ENCODE measurements at regions not wholly inside any gene's neighbourhood (a gene's known extent, or its start where the extent isn't known, plus 50 kb on each side); places are given as distances from the start of the nearest gene placed in this dataset.

GRCh38 chr9:86655147-86655546 is 292.2 kb downstream of the GAS1 start:
- Histone ChIP-seq H3K79me2 (ENCODE audit: insufficient read depth, low read length) (no peaks in the 10 kb centered on the region), H4K20me1 (ENCODE audit: low read depth, low read length) (no peaks in the 10 kb centered on the region), H3K36me3 (ENCODE audit: low read length) (no peaks in the 10 kb centered on the region), H3K27ac (ENCODE audit: low read depth, low read length) (no peak overlapping the region), H3K9me2 (replicated peaks; ENCODE audit: insufficient read depth, low read length) (no peaks in the 10 kb centered on the region), H3F3A (ENCODE audit: insufficient read depth) (no peaks in the 10 kb centered on the region), H3K9ac (ENCODE audit: low read length) (no peak overlapping the region), H3K4me2 (ENCODE audit: low read depth, low read length, poor library complexity, severe bottlenecking) (no peak overlapping the region), H3K27me3 (ENCODE audit: low read length) (no peaks in the 10 kb centered on the region), H2AFZ (ENCODE audit: low read depth, low read length, severe bottlenecking) (no peak overlapping the region), H3K9me3 (ENCODE audit: insufficient read depth, low read length) (no peaks in the 10 kb centered on the region), H3K4me3 (ENCODE audit: insufficient read depth, low read length, poor library complexity, severe bottlenecking) (no peak overlapping the region)
- TF ChIP-seq EZH2phosphoT487 (conservative IDR thresholded peaks at IDR 0.05; ENCODE audit: low read length) (no peak), CTCF (IDR thresholded peaks at IDR 0.05; ENCODE audit: insufficient read depth, low read length, poor library complexity, severe bottlenecking) (no peak)

- H3K36me3 ChIP-seq (ENCODE audit: low read length): no peaks in the 10 kb centered on the region
- TF ChIP-seq CTCF (IDR thresholded peaks at IDR 0.05; ENCODE audit: insufficient read depth, low read length, poor library complexity, severe bottlenecking): no peak
- no peak for TF ChIP-seq EZH2phosphoT487 (conservative IDR thresholded peaks at IDR 0.05; ENCODE audit: low read length)
- no peak overlapping the region for H2AFZ ChIP-seq (ENCODE audit: low read depth, low read length, severe bottlenecking)
- no peak overlapping the region for H3K4me2 ChIP-seq (ENCODE audit: low read depth, low read length, poor library complexity, severe bottlenecking)
- H4K20me1 ChIP-seq (ENCODE audit: low read depth, low read length): no peaks in the 10 kb centered on the region
- no peaks in the 10 kb centered on the region for H3K9me3 ChIP-seq (ENCODE audit: insufficient read depth, low read length)
- H3K9ac ChIP-seq (ENCODE audit: low read length): no peak overlapping the region
- H3K79me2 ChIP-seq (ENCODE audit: insufficient read depth, low read length): no peaks in the 10 kb centered on the region
- H3K4me3 ChIP-seq (ENCODE audit: insufficient read depth, low read length, poor library complexity, severe bottlenecking): no peak overlapping the region
- H3K27ac ChIP-seq (ENCODE audit: low read depth, low read length): no peak overlapping the region
- no peaks in the 10 kb centered on the region for H3K27me3 ChIP-seq (ENCODE audit: low read length)
- H3K9me2 ChIP-seq (replicated peaks; ENCODE audit: insufficient read depth, low read length): no peaks in the 10 kb centered on the region
- H3F3A ChIP-seq (ENCODE audit: insufficient read depth): no peaks in the 10 kb centered on the region
Observed at GRCh38 chr9:86653466-86653865, 293.8 kb downstream of the GAS1 start.

- no peak overlapping the region for H2AFZ ChIP-seq (ENCODE audit: low read depth, low read length, severe bottlenecking)
- TF ChIP-seq EZH2phosphoT487 (conservative IDR thresholded peaks at IDR 0.05; ENCODE audit: low read length): no peak
- no peak for TF ChIP-seq CTCF (IDR thresholded peaks at IDR 0.05; ENCODE audit: insufficient read depth, low read length, poor library complexity, severe bottlenecking)
- H3K9me2 ChIP-seq (replicated peaks; ENCODE audit: insufficient read depth, low read length): no peaks in the 10 kb centered on the region
- H3K36me3 ChIP-seq (ENCODE audit: low read length): no peaks in the 10 kb centered on the region
- no peak overlapping the region for H3K9ac ChIP-seq (ENCODE audit: low read length)
- no peak overlapping the region for H3K4me2 ChIP-seq (ENCODE audit: low read depth, low read length, poor library complexity, severe bottlenecking)
- no peaks in the 10 kb centered on the region for H3K79me2 ChIP-seq (ENCODE audit: insufficient read depth, low read length)
- H3K4me3 ChIP-seq (ENCODE audit: insufficient read depth, low read length, poor library complexity, severe bottlenecking): no peak overlapping the region
- no peaks in the 10 kb centered on the region for H3K9me3 ChIP-seq (ENCODE audit: insufficient read depth, low read length)
- H3F3A ChIP-seq (ENCODE audit: insufficient read depth): no peaks in the 10 kb centered on the region
- H3K27ac ChIP-seq (ENCODE audit: low read depth, low read length): no peak overlapping the region
- H3K27me3 ChIP-seq (ENCODE audit: low read length): no peaks in the 10 kb centered on the region
- no peaks in the 10 kb centered on the region for H4K20me1 ChIP-seq (ENCODE audit: low read depth, low read length)
Observed at GRCh38 chr9:86652736-86653135, 294.6 kb downstream of the GAS1 start.

- H3K9ac ChIP-seq (ENCODE audit: low read length): no peak overlapping the region
- no peak overlapping the region for H3K4me3 ChIP-seq (ENCODE audit: insufficient read depth, low read length, poor library complexity, severe bottlenecking)
- H3K27me3 ChIP-seq (ENCODE audit: low read length): no peaks in the 10 kb centered on the region
- no peaks in the 10 kb centered on the region for H3K9me3 ChIP-seq (ENCODE audit: insufficient read depth, low read length)
- H3K9me2 ChIP-seq (replicated peaks; ENCODE audit: insufficient read depth, low read length): no peaks in the 10 kb centered on the region
- no peaks in the 10 kb centered on the region for H3K79me2 ChIP-seq (ENCODE audit: insufficient read depth, low read length)
- H3K4me2 ChIP-seq (ENCODE audit: low read depth, low read length, poor library complexity, severe bottlenecking): no peak overlapping the region
- H4K20me1 ChIP-seq (ENCODE audit: low read depth, low read length): no peaks in the 10 kb centered on the region
- H3K27ac ChIP-seq (ENCODE audit: low read depth, low read length): no peak overlapping the region
- no peaks in the 10 kb centered on the region for H3F3A ChIP-seq (ENCODE audit: insufficient read depth)
- TF ChIP-seq EZH2phosphoT487 (conservative IDR thresholded peaks at IDR 0.05; ENCODE audit: low read length) (no peak), CTCF (IDR thresholded peaks at IDR 0.05; ENCODE audit: insufficient read depth, low read length, poor library complexity, severe bottlenecking) (no peak)
- no peaks in the 10 kb centered on the region for H3K36me3 ChIP-seq (ENCODE audit: low read length)
- H2AFZ ChIP-seq (ENCODE audit: low read depth, low read length, severe bottlenecking): no peak overlapping the region
Observed at GRCh38 chr9:86649913-86650312, 295.7 kb upstream of the TUT7 start.
